ENCODE measurements at regions not wholly inside any gene's neighbourhood (a gene's known extent, or its start where the extent isn't known, plus 50 kb on each side); places are given as distances from the start of the nearest gene placed in this dataset.
"Not testable (repeated sequence)": the region's sequence is repeated elsewhere in the genome, so short reads cannot be mapped to it uniquely, and the experiment has no call there.

DNA sequence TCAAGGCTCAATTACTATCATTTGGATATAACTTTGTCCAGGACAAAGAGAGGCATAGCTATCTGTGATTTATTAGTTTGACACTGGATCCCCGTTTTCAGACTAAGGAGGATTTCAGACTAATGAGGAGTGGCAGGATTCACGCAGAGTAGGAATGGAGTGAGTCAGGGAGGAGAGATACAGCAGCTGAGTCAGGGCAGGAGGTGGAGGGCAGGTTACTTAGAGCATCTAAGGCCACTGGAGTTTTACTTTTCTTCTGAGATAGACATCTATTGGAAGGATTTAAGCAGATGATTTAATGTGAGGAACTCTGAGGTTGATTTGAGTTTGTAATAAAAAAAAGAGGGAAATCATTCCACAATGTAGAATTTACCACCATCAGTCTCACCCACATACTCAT lies 110.6 kb downstream of the RPIA start:
- DNase-seq (ENCODE audit: low read depth) = not testable (repeated sequence)

GRCh38 chr2:88807237-88807962 lies 115.9 kb downstream of the RPIA start:
- DNase-seq (ENCODE audit: low read depth) = no peak

DNA sequence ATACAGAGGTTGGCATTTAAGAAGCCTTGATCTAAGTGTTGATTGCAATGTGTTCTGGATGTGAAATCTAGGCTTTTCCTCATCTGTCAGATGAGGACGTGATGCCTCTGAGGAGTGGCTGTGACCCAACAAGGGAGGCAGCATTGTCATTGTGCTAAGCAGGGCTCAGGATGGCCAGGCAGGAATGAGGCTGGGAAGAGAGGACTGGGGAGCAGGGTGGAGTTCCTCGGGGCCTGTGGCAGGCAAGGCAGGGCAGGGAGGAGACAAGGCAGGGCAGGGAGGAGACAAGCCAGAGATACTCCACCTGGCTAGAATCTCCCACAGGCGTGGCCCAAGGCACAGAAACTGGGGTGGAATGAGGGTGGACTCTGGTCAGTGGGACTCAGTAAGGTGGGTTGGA lies 116.6 kb downstream of the RPIA start:
- no peak for DNase-seq (ENCODE audit: low read depth)

DNA sequence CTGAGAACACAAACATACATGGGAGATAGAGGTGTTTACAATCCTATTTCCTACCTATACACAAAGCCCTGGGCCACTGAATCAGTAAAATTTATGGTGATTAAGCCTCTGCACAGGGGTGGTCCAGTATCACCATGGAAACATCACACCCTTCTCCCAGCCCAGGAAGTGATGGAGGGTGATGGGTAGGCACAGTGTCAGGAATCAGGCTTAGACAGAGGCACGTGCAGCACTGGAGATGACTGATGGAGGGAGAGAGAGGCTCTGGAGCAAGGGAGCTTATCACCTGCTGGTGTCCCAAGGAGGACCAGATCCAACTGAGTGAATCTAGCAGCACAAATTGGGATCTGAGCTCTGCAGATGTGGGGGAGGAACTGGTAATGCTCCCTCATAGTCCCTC lies 117.2 kb downstream of the RPIA start:
- no peak for DNase-seq (ENCODE audit: low read depth)

DNA sequence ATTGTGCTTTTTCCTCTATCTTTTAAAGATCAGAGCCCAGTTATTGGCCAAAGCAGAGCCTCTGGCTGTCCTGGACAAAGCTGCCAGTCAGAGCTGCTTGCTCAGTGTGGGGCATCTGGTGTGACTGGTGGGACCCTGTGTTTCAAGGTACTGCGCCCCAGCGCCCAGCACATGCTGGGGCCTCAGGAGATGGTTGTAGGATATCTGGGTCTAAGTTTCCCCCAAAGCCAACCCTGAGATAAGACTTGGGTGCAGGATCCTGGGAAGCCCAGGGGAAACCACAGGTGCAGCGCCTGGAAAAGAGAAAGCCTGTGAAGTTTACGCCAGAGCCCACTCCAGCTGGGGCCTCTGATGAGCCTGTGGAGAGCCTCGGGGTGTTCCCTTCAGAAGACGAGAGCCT lies 117.7 kb downstream of the RPIA start:
- no peak for DNase-seq (ENCODE audit: low read depth)

DNA sequence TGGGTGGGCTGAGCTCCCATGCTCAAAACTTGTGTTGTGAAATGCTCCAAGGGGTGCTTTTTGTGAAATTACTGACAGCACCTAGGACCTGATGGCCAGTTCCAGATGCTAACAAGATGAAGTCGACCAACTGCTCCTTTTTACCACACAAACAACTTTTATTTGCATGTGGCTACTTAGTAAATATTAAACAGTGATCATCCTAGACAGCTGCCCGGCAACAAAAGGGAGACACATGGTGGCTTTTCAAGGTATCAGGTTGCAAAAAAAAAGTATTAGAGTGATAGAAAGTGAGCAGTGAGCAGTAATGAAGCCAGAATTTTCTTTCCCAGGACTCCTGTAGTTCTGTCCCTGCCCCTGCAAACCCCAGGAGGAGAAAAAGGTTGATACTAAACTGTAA lies 118.5 kb downstream of the RPIA start:
- DNase-seq (ENCODE audit: low read depth) = no peak

DNA sequence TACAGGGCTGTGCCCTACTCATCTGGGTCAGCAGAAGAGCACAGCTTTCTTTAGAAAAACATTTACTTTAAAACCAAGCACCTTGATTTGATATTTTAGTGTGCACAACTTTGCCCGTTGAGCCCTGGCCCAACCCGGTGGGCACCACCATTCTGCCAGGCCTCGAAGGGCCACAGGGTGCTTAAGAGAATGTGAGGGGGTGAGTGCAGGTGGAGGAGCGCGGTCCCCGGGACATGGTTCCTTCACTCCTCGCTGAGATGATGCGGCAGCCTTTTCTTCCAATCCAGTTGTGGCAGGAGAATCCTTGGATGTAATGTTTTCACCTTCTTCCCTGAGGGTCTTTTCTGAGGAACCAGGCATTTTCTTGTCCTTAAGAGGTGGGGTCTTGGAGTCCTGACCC lies 119.0 kb downstream of the RPIA start:
- DNase-seq (ENCODE audit: low read depth) = no peak

GRCh38 chr2:88811233-88811632 lies 119.8 kb downstream of the RPIA start:
- no peak for DNase-seq (ENCODE audit: low read depth)

- DNase-seq (ENCODE audit: low read depth) = no peak
These were observed 120.2 kb downstream of the RPIA start for GRCh38 chr2:88811681-88812080.

DNA sequence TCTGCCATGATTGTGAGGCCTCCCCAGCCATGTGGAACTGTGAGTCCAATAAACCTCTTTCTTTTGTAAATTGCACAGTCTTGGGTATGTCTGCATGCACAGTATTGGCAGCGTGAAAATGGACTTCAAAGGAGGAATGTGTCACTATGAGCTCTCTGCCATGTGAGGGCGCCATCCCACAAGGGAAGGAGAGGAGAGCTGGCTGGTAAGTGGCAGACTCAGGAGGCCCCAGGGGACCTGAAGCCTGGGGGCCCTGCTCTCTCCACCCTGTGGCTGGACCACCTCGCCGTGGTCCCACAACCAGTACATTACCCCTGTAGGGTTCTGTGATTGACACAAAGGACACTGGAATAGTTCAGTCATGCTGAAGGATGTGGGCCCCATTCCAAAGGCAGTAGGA lies 122.1 kb downstream of the RPIA start:
- no peak for DNase-seq (ENCODE audit: low read depth)

DNA sequence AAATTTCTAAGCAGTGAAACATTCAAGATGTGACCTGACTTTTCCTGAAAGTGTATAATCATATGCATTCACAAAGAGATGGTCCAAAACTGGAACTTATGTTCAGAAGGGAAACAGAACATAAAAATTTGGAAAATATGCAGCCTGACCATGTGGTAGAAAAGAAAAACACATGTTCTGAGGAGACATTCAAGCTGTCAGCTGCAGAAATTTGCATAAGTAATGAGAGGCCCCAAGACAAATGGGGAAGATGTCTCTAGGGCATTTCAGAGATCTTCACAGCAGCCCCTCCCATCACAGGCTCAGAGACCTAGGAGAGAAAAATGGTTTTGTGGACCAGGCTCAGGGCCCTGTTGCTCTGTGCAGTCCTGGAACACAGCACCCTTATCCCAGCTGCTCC lies 123.8 kb downstream of the RPIA start:
- DNase-seq (ENCODE audit: low read depth) = no peak

- DNase-seq (ENCODE audit: low read depth) = no peak
These were observed 124.2 kb downstream of the RPIA start for GRCh38 chr2:88815697-88816096.

DNA sequence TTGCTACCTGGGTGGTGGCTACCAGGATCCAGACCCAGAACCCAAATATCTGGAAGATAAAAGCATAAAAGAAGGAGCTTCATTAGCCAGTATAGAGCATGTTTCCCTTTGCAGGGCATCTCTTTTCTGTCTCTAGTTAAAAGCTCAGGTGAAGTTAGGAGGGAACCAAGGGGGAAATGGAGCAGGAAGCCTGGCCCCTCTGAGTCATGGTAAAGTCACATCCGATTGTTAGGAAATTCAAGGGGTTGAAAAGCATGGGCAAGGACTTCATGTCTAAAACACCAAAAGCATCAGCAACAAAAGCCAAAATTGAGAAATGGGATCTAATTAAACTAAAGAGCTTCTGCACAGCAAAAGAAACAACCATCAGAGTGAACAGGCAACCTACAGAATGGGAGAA lies 126.9 kb downstream of the RPIA start:
- DNase-seq (ENCODE audit: low read depth) = no peak

DNA sequence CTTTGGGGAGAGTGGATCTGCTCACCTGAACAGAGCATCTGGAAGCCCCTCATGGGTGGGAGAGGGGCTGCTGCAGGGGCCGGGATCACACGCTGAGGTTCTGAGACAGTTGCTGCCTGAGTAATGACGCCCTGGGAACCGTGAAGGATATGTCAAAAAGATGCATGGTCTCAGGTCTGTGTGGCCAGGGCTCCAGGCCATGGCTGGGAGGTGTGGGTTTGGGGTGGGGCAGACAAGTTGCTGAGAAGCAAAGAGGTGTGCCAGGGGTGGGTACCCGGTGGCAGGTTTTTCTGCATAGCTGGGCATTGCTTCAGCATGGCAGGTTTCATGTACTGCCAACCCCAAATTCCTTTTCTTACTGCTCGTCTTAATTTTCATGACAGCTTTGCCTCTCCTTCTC lies 133.5 kb downstream of the RPIA start:
- no peak for DNase-seq (ENCODE audit: low read depth)

DNA sequence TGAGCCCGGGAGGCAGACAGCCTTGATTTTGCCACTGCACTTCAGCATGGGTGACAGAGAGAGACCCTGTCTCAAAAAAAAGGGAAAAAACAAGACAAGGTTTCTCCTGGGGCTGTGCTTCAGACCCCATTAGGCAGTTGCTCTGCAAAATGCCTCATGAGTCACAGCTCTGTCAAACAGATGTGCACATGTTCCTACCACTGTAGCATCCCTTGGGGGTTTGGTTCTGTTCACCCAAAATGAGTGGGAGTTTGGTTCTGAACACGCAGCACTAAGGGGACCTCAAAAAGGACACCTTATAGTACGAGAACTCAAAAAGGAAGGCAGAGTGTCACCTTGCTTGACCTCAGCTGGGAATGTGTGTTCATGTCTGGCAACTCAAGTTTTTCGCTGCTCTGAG lies 134.9 kb downstream of the RPIA start:
- DNase-seq (ENCODE audit: low read depth) = no peak

GRCh38 chr2:88827821-88828220 lies 136.3 kb downstream of the RPIA start:
- no peak for DNase-seq (ENCODE audit: low read depth)

DNA sequence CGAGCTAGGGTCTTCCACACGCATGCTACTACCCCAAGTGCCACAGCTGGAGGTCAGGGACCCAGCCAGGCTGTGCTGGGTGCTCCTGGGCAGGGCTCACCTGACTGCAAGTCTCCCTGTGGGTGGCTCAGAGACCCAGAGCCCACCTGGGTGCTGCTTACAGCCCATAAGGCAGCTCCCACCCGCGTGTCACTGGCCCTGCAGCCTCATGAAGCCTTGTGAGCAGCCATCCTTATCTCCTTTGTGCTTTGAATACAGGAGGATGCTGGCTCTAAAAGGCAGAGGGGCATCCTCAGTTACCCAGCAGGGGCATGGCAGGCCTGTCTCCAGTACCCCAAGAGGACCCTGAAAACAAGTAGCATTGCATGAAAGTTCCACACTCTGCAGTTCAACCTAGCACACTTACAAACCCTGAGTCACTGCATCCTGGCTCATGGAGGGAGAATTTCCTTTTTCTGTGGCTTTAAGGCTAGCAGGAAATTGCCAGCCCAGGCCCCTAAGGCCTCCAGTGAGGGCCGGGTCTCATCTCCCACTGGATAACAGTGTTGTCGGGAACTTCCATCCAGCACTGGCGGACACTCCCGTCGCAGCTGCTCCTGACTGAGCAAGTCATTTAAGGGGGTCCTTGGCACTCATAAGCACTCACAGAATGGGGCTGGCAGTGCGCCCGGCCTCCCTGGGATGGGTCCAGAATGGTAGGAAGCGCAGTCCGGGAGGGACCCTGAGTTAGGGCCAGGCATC lies 137.1 kb downstream of the RPIA start:
- DNase-seq (ENCODE audit: low read depth) = no peak

DNA sequence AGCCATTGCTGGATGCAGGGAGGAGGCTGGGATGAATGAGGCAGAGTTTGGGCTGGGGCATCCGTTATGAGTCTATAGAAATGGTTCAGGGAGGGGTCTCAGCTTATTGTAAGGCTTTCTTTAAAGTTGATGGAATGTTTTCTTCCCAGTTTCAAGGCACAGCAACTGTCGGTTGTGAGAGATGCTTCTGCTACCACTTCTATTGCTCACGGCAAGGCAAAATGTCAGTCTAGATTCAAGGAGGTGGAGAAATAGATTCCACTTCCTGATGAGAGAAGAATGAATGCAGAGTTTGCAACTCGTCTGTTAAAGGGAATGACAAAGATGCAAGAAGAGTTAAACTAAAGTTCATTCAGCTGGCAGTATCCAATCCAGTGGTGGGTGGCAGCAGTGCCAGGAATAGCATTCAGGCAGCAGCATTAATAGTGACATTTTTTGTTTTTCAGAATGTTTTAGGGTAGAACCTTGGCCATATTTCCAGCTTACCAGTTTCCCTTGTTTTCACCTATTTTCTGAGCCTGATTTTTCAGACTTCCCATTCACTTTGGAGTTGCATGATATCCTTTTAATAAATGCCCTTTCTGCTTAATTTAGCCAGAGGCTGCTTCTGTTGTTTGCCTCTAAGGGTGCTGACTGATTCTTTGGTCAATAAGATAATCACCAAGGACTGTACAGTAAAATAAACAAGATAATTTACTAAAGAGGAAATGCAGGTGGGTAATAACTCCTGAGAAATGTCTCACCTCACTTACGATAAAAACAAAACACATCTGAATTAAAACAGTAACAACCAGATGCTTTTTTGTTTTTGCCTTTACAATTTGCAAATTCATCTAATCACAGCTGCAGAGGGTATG lies 138.4 kb downstream of the RPIA start:
- no peak for DNase-seq (ENCODE audit: low read depth)

GRCh38 chr2:88831071-88831791 lies 139.8 kb downstream of the RPIA start:
- DNase-seq (ENCODE audit: low read depth) = no peak

DNA sequence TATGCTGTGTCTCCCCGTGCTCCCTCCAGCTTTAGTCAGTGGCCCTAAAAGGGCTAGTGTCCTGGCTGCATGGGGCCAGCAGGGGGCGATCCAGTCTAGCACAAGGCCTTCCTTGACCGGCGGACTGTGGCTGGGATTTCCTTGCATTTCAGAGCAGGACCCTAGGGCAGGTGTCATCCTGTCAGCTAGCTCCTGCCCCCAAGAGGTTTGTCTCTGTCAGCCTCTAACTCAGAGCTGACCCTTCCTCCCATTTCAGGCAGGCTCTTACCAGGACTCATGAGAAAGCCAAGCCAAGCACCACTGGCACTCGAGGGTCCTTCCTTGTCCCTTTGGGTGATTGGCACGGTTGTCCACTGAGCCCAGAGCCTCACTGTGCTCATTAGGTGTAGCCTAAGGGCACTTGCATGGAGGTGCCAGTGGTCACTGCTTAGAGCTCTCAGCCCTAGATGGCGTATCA lies 140.3 kb downstream of the RPIA start:
- peak; percentile 10 for DNase-seq (ENCODE audit: low read depth)

DNA sequence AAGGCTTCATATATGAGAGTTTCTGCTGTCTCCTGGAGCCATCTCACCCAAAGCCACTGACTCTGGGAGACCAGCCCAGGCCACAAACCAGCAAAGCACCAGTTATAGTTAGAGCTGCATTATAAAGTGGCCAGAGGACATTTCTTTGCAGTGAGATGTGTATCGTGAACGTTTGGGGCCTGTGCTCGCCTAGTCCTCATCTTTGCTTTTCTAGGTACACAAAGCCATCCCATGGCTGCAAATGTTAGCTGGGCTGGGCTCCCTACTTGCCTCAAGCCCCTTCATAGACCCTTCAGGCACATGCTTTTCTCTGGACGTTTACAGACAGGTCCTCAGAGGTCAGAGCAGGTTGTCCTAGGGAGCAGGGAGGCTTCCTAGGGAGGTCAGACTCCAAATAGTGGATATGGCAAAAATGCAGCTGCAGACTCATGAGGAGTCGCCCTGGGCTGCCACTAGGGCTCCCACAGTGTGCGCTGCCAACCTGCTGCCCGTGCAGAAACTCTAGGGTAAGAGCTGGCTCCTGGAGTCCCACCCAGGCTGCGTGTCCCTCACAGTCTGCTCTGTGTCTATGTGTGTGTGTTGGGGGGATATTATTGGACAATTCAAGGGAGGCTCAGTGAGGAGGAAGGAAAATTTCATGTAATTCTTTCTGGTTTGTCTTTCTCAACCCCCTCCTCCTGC lies 141.0 kb downstream of the RPIA start:
- DNase-seq (ENCODE audit: low read depth) = no peak

- no peak for DNase-seq (ENCODE audit: low read depth)
These were observed 141.5 kb downstream of the RPIA start for GRCh38 chr2:88832992-88833389.
